H1 (cell line): ENCODE measurements at regions not wholly inside any gene's neighbourhood (a gene's known extent, or its start where the extent isn't known, plus 50 kb on each side); places are given as distances from the start of the nearest gene placed in this dataset.

Experiments used
- CTCF ChIA-PET: fragments of 300-600 bp; sonication (Branson Sonifier 250); formaldehyde crosslinking; loops from one replicate; lab custom pipeline; 2021; ENCODE audit not compliant: partially characterized antibody; lab: Charles Lee
- POLR2A ChIA-PET: fragments of 300-600 bp; sonication (Branson Sonifier 250); formaldehyde crosslinking; loops from one replicate; lab custom pipeline; 2021; ENCODE audit warnings: inconsistent platforms; ENCODE audit not compliant: partially characterized antibody; lab: Charles Lee
- DNase-seq, 2 experiments: peaks; one replicate each; pipeline versions ENCODE4 v3.0.0 to v3.0.0-alpha.2; 2010 to 2022; ENCODE audit warnings: low spot score in 2 of 2, low read depth in 1 of 2, mixed read lengths in 1 of 2
- FAIRE-seq: peaks from 2 replicates; lab custom pipeline; 2011; peaks lifted over from hg19 to GRCh38; lab: Jason Lieb, UNC
- H2AFZ ChIP-seq: 2 replicates; pipeline ENCODE4 v1.8.1; 2012; ENCODE audit warnings: low read length, inconsistent platforms
- H2AK5ac ChIP-seq: 2 replicates; pipeline ENCODE4 v1.6.1; 2013; ENCODE audit warnings: low read depth, low read length
- H2BK120ac ChIP-seq: replicated peaks from 2 replicates; pipeline ENCODE3; 2013; ENCODE audit warnings: low read depth, low read length, inconsistent platforms
- H2BK12ac ChIP-seq: 2 replicates; pipeline ENCODE4 v1.6.1; 2013; ENCODE audit warnings: low read depth, low read length
- H2BK15ac ChIP-seq: 2 replicates; pipeline ENCODE4 v1.6.1; 2013; ENCODE audit warnings: low read length
- H2BK20ac ChIP-seq: 2 replicates; pipeline ENCODE4 v1.6.1; 2013; ENCODE audit warnings: low read length
- H2BK5ac ChIP-seq: 2 replicates; pipeline ENCODE4 v1.6.1; 2013; ENCODE audit warnings: low read depth, low read length
- H3K14ac ChIP-seq: 2 replicates; pipeline ENCODE4 v1.6.1; 2013; ENCODE audit warnings: inconsistent platforms; ENCODE audit not compliant: insufficient read length
- H3K18ac ChIP-seq: 2 replicates; pipeline ENCODE4 v1.6.1; 2013; ENCODE audit warnings: low read length; ENCODE audit errors: extremely low read depth
- H3K23ac ChIP-seq: 2 replicates; pipeline ENCODE4 v1.6.1; 2013; ENCODE audit warnings: inconsistent platforms; ENCODE audit not compliant: insufficient read length
- H3K23me2 ChIP-seq: 2 replicates; pipeline ENCODE4 v1.6.1; 2013; ENCODE audit warnings: low read depth, low read length
- H3K27ac ChIP-seq: 2 replicates; pipeline ENCODE4 v1.6.1; 2011; ENCODE audit warnings: low read depth, low read length, inconsistent platforms
- H3K27me3 ChIP-seq, 4 experiments: replicated peaks in 1 of 4; 1 replicate in 1 of 4; 2 replicates in 3 of 4; pipeline versions ENCODE4 v1.6.1 to v1.8.1; 2011 to 2013; ENCODE audit warnings: low read length in 3 of 4, mild to moderate bottlenecking in 3 of 4, inconsistent platforms in 2 of 4, mixed read lengths in 2 of 4, moderate library complexity in 1 of 4; ENCODE audit not compliant: control insufficient read depth in 3 of 4, insufficient read depth in 3 of 4; ENCODE audit errors: extremely low read depth in 1 of 4
- H3K36me3 ChIP-seq, 4 experiments: 2 replicates each; pipeline versions ENCODE4 v1.6.1 to v1.8.1; 2011 to 2013; ENCODE audit warnings: mild to moderate bottlenecking in 4 of 4, low read length in 3 of 4, moderate library complexity in 2 of 4, control low read depth in 1 of 4, inconsistent platforms in 1 of 4; ENCODE audit not compliant: insufficient read depth in 4 of 4, control insufficient read depth in 2 of 4
- H3K4ac ChIP-seq: replicated peaks from 2 replicates; pipeline ENCODE3; 2013; ENCODE audit warnings: low read length, low read depth, mixed read lengths, inconsistent platforms; ENCODE audit not compliant: insufficient read length
- H3K4me1 ChIP-seq, 4 experiments: replicated peaks in 1 of 4; 1 replicate in 1 of 4; 2 replicates in 3 of 4; pipeline versions ENCODE4 v1.6.1 to v1.8.1; 2011 to 2013; ENCODE audit warnings: low read length in 3 of 4, inconsistent platforms in 2 of 4, mixed read lengths in 1 of 4; ENCODE audit not compliant: insufficient read depth in 4 of 4, control insufficient read depth in 3 of 4
- H3K4me2 ChIP-seq, 2 experiments: 2 replicates each; pipeline versions ENCODE4 v1.6.1 to v1.8.1; 2011 to 2013; ENCODE audit warnings: low read depth in 2 of 2, low read length in 2 of 2, control low read depth in 1 of 2, inconsistent platforms in 1 of 2, mild to moderate bottlenecking in 1 of 2; ENCODE audit not compliant: insufficient read depth in 1 of 2
- H3K4me3 ChIP-seq, 4 experiments: fragments of 200-600, 300-600 bp in 1 of 4; sonication (generic), shearing (Covaris generic), sonication (Bioruptor Twin) in 1 of 4; 2 replicates each; pipeline versions ENCODE4 v1.5.1 to v1.8.1; 2011 to 2016; ENCODE audit warnings: low read length in 4 of 4, low read depth in 3 of 4, control low read depth in 2 of 4, inconsistent platforms in 2 of 4, mild to moderate bottlenecking in 2 of 4, mixed read lengths in 1 of 4, moderate library complexity in 1 of 4; ENCODE audit not compliant: insufficient read depth in 2 of 4; ENCODE audit errors: extremely low read depth in 1 of 4
- H3K56ac ChIP-seq: replicated peaks from 2 replicates; pipeline ENCODE3; 2013; ENCODE audit warnings: low read depth, mild to moderate bottlenecking, mixed read lengths, low read length, inconsistent platforms; ENCODE audit not compliant: insufficient read length
- H3K79me1 ChIP-seq: 2 replicates; pipeline ENCODE4 v1.6.1; 2013; ENCODE audit warnings: low read depth, low read length, control low read depth
- H3K79me2 ChIP-seq, 2 experiments: 2 replicates each; pipeline versions ENCODE4 v1.6.1 to v1.8.1; 2012 to 2013; ENCODE audit warnings: low read length in 2 of 2, mild to moderate bottlenecking in 2 of 2, inconsistent platforms in 1 of 2; ENCODE audit not compliant: insufficient read depth in 2 of 2, control insufficient read depth in 1 of 2
- H3K9ac ChIP-seq, 4 experiments: replicated peaks in 1 of 4; 1 replicate in 1 of 4; 2 replicates in 3 of 4; pipeline versions ENCODE4 v1.6.1 to v1.8.1; 2011 to 2013; ENCODE audit warnings: low read depth in 3 of 4, low read length in 3 of 4, control low read depth in 2 of 4, mild to moderate bottlenecking in 2 of 4, moderate library complexity in 2 of 4, inconsistent platforms in 1 of 4; ENCODE audit errors: extremely low read depth in 1 of 4
- H3K9me3 ChIP-seq, 2 experiments: 2 replicates each; pipeline versions ENCODE4 v1.6.1 to v1.8.1; 2012 to 2013; ENCODE audit warnings: mild to moderate bottlenecking in 2 of 2, moderate library complexity in 2 of 2, control low read depth in 1 of 2, inconsistent platforms in 1 of 2, low read depth in 1 of 2, low read length in 1 of 2, mixed read lengths in 1 of 2; ENCODE audit not compliant: insufficient read depth in 2 of 2
- H4K20me1 ChIP-seq, 2 experiments: replicated peaks in 1 of 2; 2 replicates each; pipeline versions ENCODE3 to v1.8.1; 2011 to 2013; ENCODE audit warnings: inconsistent platforms in 2 of 2, low read length in 2 of 2, mild to moderate bottlenecking in 1 of 2; ENCODE audit not compliant: insufficient read depth in 2 of 2, control insufficient read depth in 1 of 2
- H4K5ac ChIP-seq: 2 replicates; pipeline ENCODE4 v1.6.1; 2013; ENCODE audit warnings: low read length, low read depth, mixed read lengths, inconsistent platforms; ENCODE audit not compliant: insufficient read length
- H4K8ac ChIP-seq: 2 replicates; pipeline ENCODE4 v1.8.0; 2013; ENCODE audit warnings: mild to moderate bottlenecking, moderate library complexity, low read length, inconsistent platforms; ENCODE audit not compliant: insufficient read depth; ENCODE audit errors: extremely low read depth
- H4K91ac ChIP-seq: replicated peaks from 2 replicates; pipeline ENCODE3; 2013; ENCODE audit warnings: low read length, mixed read lengths, inconsistent platforms; ENCODE audit not compliant: insufficient read length
- BACH1 ChIP-seq: IDR thresholded peaks from 2 replicates; pipeline ENCODE4 v1.6.1; 2012; ENCODE audit warnings: low read length, improper control_type of control experiment
- PHF8 ChIP-seq: fragments of 200-600 bp; sonication (generic); conservative IDR thresholded peaks from 2 replicates; pipeline ENCODE4 v1.7.1; 2012; ENCODE audit warnings: low read depth, mild to moderate bottlenecking, inconsistent platforms, low read length, moderate library complexity
- SIRT6 ChIP-seq: IDR thresholded peaks from one replicate; pipeline ENCODE4 v1.7.1; 2012; ENCODE audit warnings: low read length, inconsistent platforms
- SP2 ChIP-seq: IDR thresholded peaks from 2 replicates; pipeline ENCODE4 v1.6.1; 2012; ENCODE audit warnings: mild to moderate bottlenecking, low read length, inconsistent platforms
- SP4 ChIP-seq: IDR thresholded peaks from 2 replicates; pipeline ENCODE4 v1.6.1; 2012; ENCODE audit warnings: low read length, inconsistent platforms
- TAF1 ChIP-seq: IDR thresholded peaks from 2 replicates; pipeline ENCODE4 v1.6.1; 2011; ENCODE audit warnings: mild to moderate bottlenecking, low read depth, low read length
- WGBS, 2 experiments: shearing (Covaris generic) in 1 of 2; methylation state at CpG; one replicate each; pipeline versions ENCODE4 v1.1.6 to v1.1.7; 2013 to 2015; ENCODE audit warnings: low lambda C conversion rate in 2 of 2, mixed read lengths in 2 of 2, inconsistent platforms in 1 of 2, low coverage in 1 of 2, missing lambda C conversion rate in 1 of 2; ENCODE audit not compliant: insufficient replicate concordance in 2 of 2, insufficient coverage in 1 of 2, insufficient read length in 1 of 2; ENCODE audit errors: extremely low coverage in 1 of 2, missing lambda C conversion rate in 1 of 2; 5-methylcytosine and 5-hydroxymethylcytosine counted together
- TF ChIP-seq, protein P1 (sequence below): IDR thresholded peaks from 2 replicates; pipeline ENCODE4 v1.6.1; 2011; ENCODE audit warnings: low read depth, mild to moderate bottlenecking, low read length; ENCODE audit not compliant: insufficient read depth

DNA sequence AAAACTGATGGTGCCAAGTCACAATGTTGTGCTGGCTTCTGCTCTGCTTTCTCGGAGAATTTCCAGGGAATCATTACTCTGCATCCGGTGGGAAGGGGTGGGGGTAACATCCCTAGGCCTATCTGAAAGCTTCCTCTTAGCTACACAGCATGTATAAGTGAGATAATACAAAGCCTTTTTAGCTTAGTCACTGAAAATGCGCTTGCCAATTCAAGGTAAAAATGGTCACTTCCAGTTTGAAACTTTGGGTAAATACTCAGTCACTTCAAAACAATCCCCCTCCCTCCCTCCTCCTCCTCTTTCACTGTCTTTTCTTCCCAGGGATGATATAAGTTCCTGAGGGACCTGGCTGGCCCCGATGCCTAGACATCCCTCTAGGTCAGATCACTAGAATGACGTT, 57.3 kb upstream of the APBB1IP start:
- H3K79me1 ChIP-seq = no peaks in the 10 kb centered on the region
- H2BK5ac ChIP-seq = no peak overlapping the region
- H3K23me2 ChIP-seq = no peaks in the 10 kb centered on the region
- no peak overlapping the region for H3K9ac ChIP-seq
- no peaks in the 10 kb centered on the region for H3K79me2 ChIP-seq
- ChIA-PET CTCF (interaction anchor here (1.9 kb wide), 1 partner anchor 12 kb away, joined by 4 read pairs; no protein-coding TSS in a partner anchor), POLR2A (no interaction called here)
- H3K4ac ChIP-seq = no peak overlapping the region
- no peak overlapping the region for H4K91ac ChIP-seq
- no peaks in the 10 kb centered on the region for H3K36me3 ChIP-seq
- no peak overlapping the region for H3K23ac ChIP-seq
- H2BK20ac ChIP-seq = no peak overlapping the region
- no peaks in the 10 kb centered on the region; a peak in 1 of 7 replicates for H3K4me1 ChIP-seq
- no peaks in the 10 kb centered on the region for H3K27me3 ChIP-seq
- H3K14ac ChIP-seq = no peak overlapping the region
- H3K4me2 ChIP-seq = no peak overlapping the region
- H3K56ac ChIP-seq = no peak overlapping the region
- H4K20me1 ChIP-seq = no peaks in the 10 kb centered on the region
- H3K9me3 ChIP-seq = no peaks in the 10 kb centered on the region
- no peak overlapping the region for H3K27ac ChIP-seq
- H2BK15ac ChIP-seq = no peak overlapping the region
- DNase-seq = no peak
- no peak overlapping the region for H2BK12ac ChIP-seq
- no peak overlapping the region for H3K4me3 ChIP-seq
- WGBS, 2 experiments = 55% methylated on average over 5 of the region's 5 CpGs; no CpG with 5 or more reads in 1 of the 2 experiments
- no peak overlapping the region for H2BK120ac ChIP-seq
- no peak overlapping the region for H4K8ac ChIP-seq
- no peak overlapping the region for H3K18ac ChIP-seq
- no peak for FAIRE-seq
- H4K5ac ChIP-seq = no peak overlapping the region
- no peak overlapping the region for H2AK5ac ChIP-seq
- no peak overlapping the region for H2AFZ ChIP-seq
- TF ChIP-seq SP4 = no peak
- TF ChIP-seq SIRT6 = no peak
- no peak for TF ChIP-seq PHF8
- TF ChIP-seq, protein P1, sequence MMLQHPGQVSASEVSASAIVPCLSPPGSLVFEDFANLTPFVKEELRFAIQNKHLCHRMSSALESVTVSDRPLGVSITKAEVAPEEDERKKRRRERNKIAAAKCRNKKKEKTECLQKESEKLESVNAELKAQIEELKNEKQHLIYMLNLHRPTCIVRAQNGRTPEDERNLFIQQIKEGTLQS = no peak
- no peak for TF ChIP-seq SP2
- TF ChIP-seq TAF1 = no peak
- no peak for TF ChIP-seq BACH1
